ENCODE measurements at regions not wholly inside any gene's neighbourhood (a gene's known extent, or its start where the extent isn't known, plus 50 kb on each side); places are given as distances from the start of the nearest gene placed in this dataset.

GRCh38 chr17:13107676-13108235 is 89.9 kb upstream of the ELAC2 start:
- TF ChIP-seq, protein P1, sequence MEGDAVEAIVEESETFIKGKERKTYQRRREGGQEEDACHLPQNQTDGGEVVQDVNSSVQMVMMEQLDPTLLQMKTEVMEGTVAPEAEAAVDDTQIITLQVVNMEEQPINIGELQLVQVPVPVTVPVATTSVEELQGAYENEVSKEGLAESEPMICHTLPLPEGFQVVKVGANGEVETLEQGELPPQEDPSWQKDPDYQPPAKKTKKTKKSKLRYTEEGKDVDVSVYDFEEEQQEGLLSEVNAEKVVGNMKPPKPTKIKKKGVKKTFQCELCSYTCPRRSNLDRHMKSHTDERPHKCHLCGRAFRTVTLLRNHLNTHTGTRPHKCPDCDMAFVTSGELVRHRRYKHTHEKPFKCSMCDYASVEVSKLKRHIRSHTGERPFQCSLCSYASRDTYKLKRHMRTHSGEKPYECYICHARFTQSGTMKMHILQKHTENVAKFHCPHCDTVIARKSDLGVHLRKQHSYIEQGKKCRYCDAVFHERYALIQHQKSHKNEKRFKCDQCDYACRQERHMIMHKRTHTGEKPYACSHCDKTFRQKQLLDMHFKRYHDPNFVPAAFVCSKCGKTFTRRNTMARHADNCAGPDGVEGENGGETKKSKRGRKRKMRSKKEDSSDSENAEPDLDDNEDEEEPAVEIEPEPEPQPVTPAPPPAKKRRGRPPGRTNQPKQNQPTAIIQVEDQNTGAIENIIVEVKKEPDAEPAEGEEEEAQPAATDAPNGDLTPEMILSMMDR (conservative IDR thresholded peaks at IDR 0.05; ENCODE audit: low read depth in 2 of 2) = no peak
- no peak for TF ChIP-seq POLR2AphosphoS5 (IDR thresholded peaks at IDR 0.05; ENCODE audit: low read depth)
- no peak for TF ChIP-seq EZH2 (IDR thresholded peaks at IDR 0.05; ENCODE audit: low read depth, unreplicated experiment)
- TF ChIP-seq EZH2phosphoT487 (IDR thresholded peaks at IDR 0.05; ENCODE audit: unreplicated experiment) = no peak
- no peak for TF ChIP-seq JUNB (IDR thresholded peaks at IDR 0.05; ENCODE audit: unreplicated experiment)
- TF ChIP-seq, protein P2, sequence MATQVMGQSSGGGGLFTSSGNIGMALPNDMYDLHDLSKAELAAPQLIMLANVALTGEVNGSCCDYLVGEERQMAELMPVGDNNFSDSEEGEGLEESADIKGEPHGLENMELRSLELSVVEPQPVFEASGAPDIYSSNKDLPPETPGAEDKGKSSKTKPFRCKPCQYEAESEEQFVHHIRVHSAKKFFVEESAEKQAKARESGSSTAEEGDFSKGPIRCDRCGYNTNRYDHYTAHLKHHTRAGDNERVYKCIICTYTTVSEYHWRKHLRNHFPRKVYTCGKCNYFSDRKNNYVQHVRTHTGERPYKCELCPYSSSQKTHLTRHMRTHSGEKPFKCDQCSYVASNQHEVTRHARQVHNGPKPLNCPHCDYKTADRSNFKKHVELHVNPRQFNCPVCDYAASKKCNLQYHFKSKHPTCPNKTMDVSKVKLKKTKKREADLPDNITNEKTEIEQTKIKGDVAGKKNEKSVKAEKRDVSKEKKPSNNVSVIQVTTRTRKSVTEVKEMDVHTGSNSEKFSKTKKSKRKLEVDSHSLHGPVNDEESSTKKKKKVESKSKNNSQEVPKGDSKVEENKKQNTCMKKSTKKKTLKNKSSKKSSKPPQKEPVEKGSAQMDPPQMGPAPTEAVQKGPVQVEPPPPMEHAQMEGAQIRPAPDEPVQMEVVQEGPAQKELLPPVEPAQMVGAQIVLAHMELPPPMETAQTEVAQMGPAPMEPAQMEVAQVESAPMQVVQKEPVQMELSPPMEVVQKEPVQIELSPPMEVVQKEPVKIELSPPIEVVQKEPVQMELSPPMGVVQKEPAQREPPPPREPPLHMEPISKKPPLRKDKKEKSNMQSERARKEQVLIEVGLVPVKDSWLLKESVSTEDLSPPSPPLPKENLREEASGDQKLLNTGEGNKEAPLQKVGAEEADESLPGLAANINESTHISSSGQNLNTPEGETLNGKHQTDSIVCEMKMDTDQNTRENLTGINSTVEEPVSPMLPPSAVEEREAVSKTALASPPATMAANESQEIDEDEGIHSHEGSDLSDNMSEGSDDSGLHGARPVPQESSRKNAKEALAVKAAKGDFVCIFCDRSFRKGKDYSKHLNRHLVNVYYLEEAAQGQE (IDR thresholded peaks at IDR 0.05; ENCODE audit: unreplicated experiment) = no peak
- TF ChIP-seq NANOG (IDR thresholded peaks at IDR 0.05; ENCODE audit: borderline replicate concordance) = no peak
- TF ChIP-seq ZNF114 (CRISPR knock-in tag; IDR thresholded peaks at IDR 0.05) = no peak
- no peak for TF ChIP-seq CREB1 (CRISPR knock-in tag; IDR thresholded peaks at IDR 0.05; ENCODE audit: low read depth)
- TF ChIP-seq, protein P3, sequence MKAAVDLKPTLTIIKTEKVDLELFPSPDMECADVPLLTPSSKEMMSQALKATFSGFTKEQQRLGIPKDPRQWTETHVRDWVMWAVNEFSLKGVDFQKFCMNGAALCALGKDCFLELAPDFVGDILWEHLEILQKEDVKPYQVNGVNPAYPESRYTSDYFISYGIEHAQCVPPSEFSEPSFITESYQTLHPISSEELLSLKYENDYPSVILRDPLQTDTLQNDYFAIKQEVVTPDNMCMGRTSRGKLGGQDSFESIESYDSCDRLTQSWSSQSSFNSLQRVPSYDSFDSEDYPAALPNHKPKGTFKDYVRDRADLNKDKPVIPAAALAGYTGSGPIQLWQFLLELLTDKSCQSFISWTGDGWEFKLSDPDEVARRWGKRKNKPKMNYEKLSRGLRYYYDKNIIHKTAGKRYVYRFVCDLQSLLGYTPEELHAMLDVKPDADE (IDR thresholded peaks at IDR 0.05) = no peak
- TF ChIP-seq ZNF331 (CRISPR knock-in tag; IDR thresholded peaks at IDR 0.05; ENCODE audit: low read depth) = no peak
- no peak for TF ChIP-seq STAT1 (IDR thresholded peaks at IDR 0.05; ENCODE audit: unreplicated experiment)
- no peak for TF ChIP-seq ZNF462 (CRISPR knock-in tag; IDR thresholded peaks at IDR 0.05)
